ENCODE measurements at regions not wholly inside any gene's neighbourhood (a gene's known extent, or its start where the extent isn't known, plus 50 kb on each side); places are given as distances from the start of the nearest gene placed in this dataset.

GRCh38 chr5:166412191-166412590 lies 1879.3 kb upstream of the WWC1 start:
- Histone ChIP-seq H3K36me3 (ENCODE audit: control insufficient read depth, insufficient read depth, low read length) (no peaks in the 10 kb centered on the region), H3K4me3 (replicated peaks; ENCODE audit: low read depth, low read length) (no peak overlapping the region), H3K27me3 (replicated peaks; ENCODE audit: control insufficient read depth, insufficient read depth, low read length) (no peaks in the 10 kb centered on the region)
- TF ChIP-seq, protein P1, sequence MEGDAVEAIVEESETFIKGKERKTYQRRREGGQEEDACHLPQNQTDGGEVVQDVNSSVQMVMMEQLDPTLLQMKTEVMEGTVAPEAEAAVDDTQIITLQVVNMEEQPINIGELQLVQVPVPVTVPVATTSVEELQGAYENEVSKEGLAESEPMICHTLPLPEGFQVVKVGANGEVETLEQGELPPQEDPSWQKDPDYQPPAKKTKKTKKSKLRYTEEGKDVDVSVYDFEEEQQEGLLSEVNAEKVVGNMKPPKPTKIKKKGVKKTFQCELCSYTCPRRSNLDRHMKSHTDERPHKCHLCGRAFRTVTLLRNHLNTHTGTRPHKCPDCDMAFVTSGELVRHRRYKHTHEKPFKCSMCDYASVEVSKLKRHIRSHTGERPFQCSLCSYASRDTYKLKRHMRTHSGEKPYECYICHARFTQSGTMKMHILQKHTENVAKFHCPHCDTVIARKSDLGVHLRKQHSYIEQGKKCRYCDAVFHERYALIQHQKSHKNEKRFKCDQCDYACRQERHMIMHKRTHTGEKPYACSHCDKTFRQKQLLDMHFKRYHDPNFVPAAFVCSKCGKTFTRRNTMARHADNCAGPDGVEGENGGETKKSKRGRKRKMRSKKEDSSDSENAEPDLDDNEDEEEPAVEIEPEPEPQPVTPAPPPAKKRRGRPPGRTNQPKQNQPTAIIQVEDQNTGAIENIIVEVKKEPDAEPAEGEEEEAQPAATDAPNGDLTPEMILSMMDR (IDR thresholded peaks at IDR 0.05; ENCODE audit: insufficient read depth, low read length, poor library complexity, severe bottlenecking) = no peak
- no peak for DNase-seq (ENCODE audit: extremely low read depth, insufficient read length)

- H3K27me3 ChIP-seq (replicated peaks; ENCODE audit: control insufficient read depth, insufficient read depth, low read length) = no peaks in the 10 kb centered on the region
- no peak for DNase-seq (ENCODE audit: extremely low read depth, insufficient read length)
- TF ChIP-seq, protein P1 (IDR thresholded peaks at IDR 0.05; ENCODE audit: insufficient read depth, low read length, poor library complexity, severe bottlenecking) = no peak
- H3K36me3 ChIP-seq (ENCODE audit: control insufficient read depth, insufficient read depth, low read length) = no peaks in the 10 kb centered on the region
- H3K4me3 ChIP-seq (replicated peaks; ENCODE audit: low read depth, low read length) = no peak overlapping the region
These were observed 1864.2 kb upstream of the WWC1 start for GRCh38 chr5:166427211-166427610.

DNA sequence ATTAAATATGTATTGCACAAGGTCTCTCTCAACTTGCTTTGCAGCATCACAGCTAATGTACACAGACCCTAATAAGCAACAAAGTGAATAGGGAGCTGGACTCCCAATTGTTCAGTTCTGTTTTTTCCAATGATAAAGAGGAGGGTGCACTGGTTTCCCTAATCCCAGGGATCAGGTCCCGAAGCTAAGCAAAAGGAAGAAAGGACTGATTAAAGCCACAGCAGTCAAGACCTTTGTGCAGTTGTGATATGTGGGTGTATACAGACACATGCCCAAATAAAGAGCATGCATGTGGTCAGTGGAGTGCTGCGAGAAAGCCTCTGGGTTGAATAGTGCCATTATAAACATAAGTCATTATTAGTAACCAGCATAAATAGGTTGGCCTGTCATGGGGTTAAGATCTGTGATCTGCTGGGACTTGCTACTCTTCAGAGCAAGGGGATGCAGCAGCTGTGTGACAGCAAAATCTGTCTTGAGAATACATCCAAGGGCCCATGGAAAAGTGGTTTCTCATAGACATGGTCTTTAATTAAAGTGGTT lies 1863.1 kb upstream of the WWC1 start:
- TF ChIP-seq, protein P1 (IDR thresholded peaks at IDR 0.05; ENCODE audit: insufficient read depth, low read length, poor library complexity, severe bottlenecking) = no peak
- Histone ChIP-seq H3K36me3 (ENCODE audit: control insufficient read depth, insufficient read depth, low read length) (no peaks in the 10 kb centered on the region), H3K4me3 (replicated peaks; ENCODE audit: low read depth, low read length) (no peak overlapping the region), H3K27me3 (replicated peaks; ENCODE audit: control insufficient read depth, insufficient read depth, low read length) (no peaks in the 10 kb centered on the region)
- DNase-seq (ENCODE audit: extremely low read depth, insufficient read length) = no peak

DNA sequence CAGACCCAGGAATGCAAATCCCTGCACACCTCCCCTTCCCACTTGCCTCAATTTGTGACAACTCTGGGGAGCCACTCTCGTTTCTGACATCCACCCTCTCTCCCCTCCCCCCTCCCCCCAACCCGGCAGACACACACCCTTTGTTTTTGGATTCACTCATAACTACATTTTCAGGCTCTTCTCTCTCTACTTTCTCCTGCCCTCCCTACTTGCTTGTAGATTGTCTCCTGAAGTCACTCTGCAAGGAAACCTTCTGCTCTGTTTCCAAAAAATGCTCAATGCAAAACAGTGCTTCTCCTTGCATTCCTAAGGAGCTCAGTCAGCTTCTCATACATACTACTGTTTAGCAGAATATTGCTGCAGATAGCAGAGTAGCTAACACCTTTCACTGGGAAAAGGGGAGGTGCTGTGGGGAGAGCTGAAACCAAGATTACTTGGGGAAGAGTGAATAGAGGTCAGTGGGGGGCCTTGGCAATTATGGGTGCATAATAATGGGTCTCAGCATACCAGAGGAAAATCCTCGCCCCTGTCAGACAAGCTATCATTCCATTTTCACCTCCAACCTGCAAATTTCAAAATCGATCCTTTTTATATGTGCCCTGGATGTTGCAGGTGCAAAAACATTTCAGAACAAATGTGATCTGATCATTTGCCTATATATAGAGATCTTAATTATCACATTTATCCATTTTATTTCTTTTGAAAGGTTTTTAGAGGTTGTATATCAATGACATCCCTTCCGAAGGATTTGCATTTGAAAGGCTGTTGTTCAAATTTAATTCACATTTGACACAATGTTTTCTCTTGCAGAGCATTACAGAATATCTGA lies 1860.7 kb upstream of the WWC1 start:
- Histone ChIP-seq H3K4me3 (replicated peaks; ENCODE audit: low read depth, low read length) (no peak overlapping the region), H3K36me3 (ENCODE audit: control insufficient read depth, insufficient read depth, low read length) (no peaks in the 10 kb centered on the region), H3K27me3 (replicated peaks; ENCODE audit: control insufficient read depth, insufficient read depth, low read length) (no peaks in the 10 kb centered on the region)
- TF ChIP-seq, protein P1 (IDR thresholded peaks at IDR 0.05; ENCODE audit: insufficient read depth, low read length, poor library complexity, severe bottlenecking) = no peak
- DNase-seq (ENCODE audit: extremely low read depth, insufficient read length) = no peak

DNA sequence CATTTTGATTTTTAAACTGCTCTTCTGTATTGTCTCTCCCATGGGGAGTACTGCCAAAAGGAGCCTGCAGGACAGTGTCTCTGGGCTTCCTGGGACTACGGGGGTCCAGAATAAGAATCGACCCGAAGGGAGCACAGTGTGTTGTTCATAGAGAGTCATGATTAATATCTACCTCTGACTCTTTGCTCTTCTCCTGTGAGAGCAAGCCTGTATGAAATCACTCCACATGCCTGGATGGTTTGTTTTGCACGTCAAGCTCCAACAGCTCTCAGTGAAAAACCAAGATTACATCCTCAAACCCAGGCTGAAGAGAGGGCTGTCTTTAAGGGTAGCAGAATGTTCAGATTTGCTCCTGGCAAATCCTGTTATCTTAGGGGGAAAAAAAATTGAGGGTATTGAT lies 1860.0 kb upstream of the WWC1 start:
- no peaks in the 10 kb centered on the region for H3K27me3 ChIP-seq (replicated peaks; ENCODE audit: control insufficient read depth, insufficient read depth, low read length)
- TF ChIP-seq, protein P1 (IDR thresholded peaks at IDR 0.05; ENCODE audit: insufficient read depth, low read length, poor library complexity, severe bottlenecking) = no peak
- H3K4me3 ChIP-seq (replicated peaks; ENCODE audit: low read depth, low read length) = no peak overlapping the region
- H3K36me3 ChIP-seq (ENCODE audit: control insufficient read depth, insufficient read depth, low read length) = no peaks in the 10 kb centered on the region
- no peak for DNase-seq (ENCODE audit: extremely low read depth, insufficient read length)
